RPMI7951 (cell line): ENCODE measurements at regions not wholly inside any gene's neighbourhood (a gene's known extent, or its start where the extent isn't known, plus 50 kb on each side); places are given as distances from the start of the nearest gene placed in this dataset.
"Not testable (repeated sequence)": the region's sequence is repeated elsewhere in the genome, so short reads cannot be mapped to it uniquely, and the experiment has no call there.

Source experiments
- DNase-seq: peaks from one replicate; pipeline ENCODE4 v3.0.0-alpha.2; 2012; ENCODE audit warnings: low read depth

- not testable (repeated sequence) for DNase-seq
Measured at GRCh38 chr2:239865856-239866255, 159.3 kb downstream of the NDUFA10 start.

- DNase-seq: no peak
Measured at GRCh38 chr2:239865059-239865639, 160.0 kb downstream of the NDUFA10 start.

- DNase-seq: no peak
Measured at GRCh38 chr2:239864247-239865058, 160.7 kb downstream of the NDUFA10 start.

- no peak for DNase-seq
Measured at GRCh38 chr2:239862613-239863012, 162.5 kb downstream of the NDUFA10 start.

- DNase-seq: no peak
Measured at GRCh38 chr2:239858179-239858578, 167.0 kb downstream of the NDUFA10 start.

GRCh38 chr2:239857591-239857990 lies 167.6 kb downstream of the NDUFA10 start:
- DNase-seq: no peak

- no peak for DNase-seq
Measured at GRCh38 chr2:239856620-239857285, 168.4 kb downstream of the NDUFA10 start.

- DNase-seq: no peak
Measured at GRCh38 chr2:239855863-239856587, 169.1 kb downstream of the NDUFA10 start.

GRCh38 chr2:239854596-239854995 lies 170.5 kb downstream of the NDUFA10 start:
- DNase-seq: no peak

- DNase-seq: no peak
Measured at GRCh38 chr2:239853706-239854327, 171.3 kb downstream of the NDUFA10 start.

GRCh38 chr2:239853121-239853520 lies 172.0 kb downstream of the NDUFA10 start:
- no peak for DNase-seq

- DNase-seq: no peak
Measured at GRCh38 chr2:239852272-239852671, 172.9 kb downstream of the NDUFA10 start.

- no peak for DNase-seq
Measured at GRCh38 chr2:239846789-239847676, 178.1 kb downstream of the NDUFA10 start.

GRCh38 chr2:239845968-239846367 lies 179.2 kb downstream of the NDUFA10 start:
- DNase-seq: no peak

GRCh38 chr2:239839306-239839705 lies 185.8 kb downstream of the NDUFA10 start:
- no peak for DNase-seq

GRCh38 chr2:239836021-239836765 lies 188.9 kb downstream of the NDUFA10 start:
- no peak for DNase-seq

- DNase-seq: no peak
Measured at GRCh38 chr2:239835056-239835455, 190.1 kb downstream of the NDUFA10 start.

- no peak for DNase-seq
Measured at GRCh38 chr2:239834143-239834542, 191.0 kb downstream of the NDUFA10 start.

- DNase-seq: no peak
Measured at GRCh38 chr2:239833269-239834109, 191.7 kb downstream of the NDUFA10 start.
